Ovary (tissue), 3 donors: ENCODE measurements at regions not wholly inside any gene's neighbourhood (a gene's known extent, or its start where the extent isn't known, plus 50 kb on each side); places are given as distances from the start of the nearest gene placed in this dataset.

Source experiments
- POLR2A ChIP-seq: fragments of 450-650 bp; IDR thresholded peaks from one replicate; pipeline ENCODE4 v1.6.1; 2017; ENCODE audit warnings: antibody characterized with exemption, mild to moderate bottlenecking, moderate library complexity
- TF ChIP-seq, protein P1 (sequence below), 3 donors: fragments of 450-650 bp in 2 of 3; fragments of 200-600 bp in 1 of 3; IDR thresholded peaks; one replicate each; pipeline versions ENCODE4 v1.5.1 to v1.8.0; 2016 to 2022; ENCODE audit warnings: antibody characterized with exemption in 3 of 3, mild to moderate bottlenecking in 1 of 3
- donor health status: DM: no; HTN: no; CAD: no.

DNA sequence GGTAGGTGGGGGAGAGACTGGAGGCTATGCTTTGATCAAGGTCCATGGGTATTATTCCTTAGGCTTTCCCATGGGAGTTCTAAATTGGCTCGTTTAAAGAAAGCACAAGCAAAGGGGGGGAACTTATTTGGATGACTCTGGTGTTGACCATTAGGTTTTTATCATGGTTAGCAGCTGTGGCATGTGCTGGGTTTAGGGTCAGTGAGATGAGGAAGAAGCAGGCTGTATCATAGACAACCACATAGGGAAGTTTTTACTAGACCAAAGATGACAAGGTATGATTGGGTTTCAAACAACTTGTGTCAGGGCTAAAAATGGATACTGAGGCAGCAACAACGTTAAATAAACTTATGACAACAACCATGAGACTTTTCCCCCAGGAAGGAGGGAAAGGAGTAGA, 97.7 kb downstream of the DNAAF6 start:
- no peak for TF ChIP-seq POLR2A
- TF ChIP-seq, protein P1, sequence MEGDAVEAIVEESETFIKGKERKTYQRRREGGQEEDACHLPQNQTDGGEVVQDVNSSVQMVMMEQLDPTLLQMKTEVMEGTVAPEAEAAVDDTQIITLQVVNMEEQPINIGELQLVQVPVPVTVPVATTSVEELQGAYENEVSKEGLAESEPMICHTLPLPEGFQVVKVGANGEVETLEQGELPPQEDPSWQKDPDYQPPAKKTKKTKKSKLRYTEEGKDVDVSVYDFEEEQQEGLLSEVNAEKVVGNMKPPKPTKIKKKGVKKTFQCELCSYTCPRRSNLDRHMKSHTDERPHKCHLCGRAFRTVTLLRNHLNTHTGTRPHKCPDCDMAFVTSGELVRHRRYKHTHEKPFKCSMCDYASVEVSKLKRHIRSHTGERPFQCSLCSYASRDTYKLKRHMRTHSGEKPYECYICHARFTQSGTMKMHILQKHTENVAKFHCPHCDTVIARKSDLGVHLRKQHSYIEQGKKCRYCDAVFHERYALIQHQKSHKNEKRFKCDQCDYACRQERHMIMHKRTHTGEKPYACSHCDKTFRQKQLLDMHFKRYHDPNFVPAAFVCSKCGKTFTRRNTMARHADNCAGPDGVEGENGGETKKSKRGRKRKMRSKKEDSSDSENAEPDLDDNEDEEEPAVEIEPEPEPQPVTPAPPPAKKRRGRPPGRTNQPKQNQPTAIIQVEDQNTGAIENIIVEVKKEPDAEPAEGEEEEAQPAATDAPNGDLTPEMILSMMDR (IDR thresholded peaks at IDR 0.05) = no peak
